Liver (tissue), 3 donors: ENCODE measurements at regions not wholly inside any gene's neighbourhood (a gene's known extent, or its start where the extent isn't known, plus 50 kb on each side); places are given as distances from the start of the nearest gene placed in this dataset.

Experiments
- EGR1 ChIP-seq, 2 donors: IDR thresholded peaks; 2 replicates each; pipeline ENCODE4 v1.6.1; 2016 to 2018; ENCODE audit warnings: antibody characterized with exemption in 2 of 2, low read depth in 2 of 2
- FOXA1 ChIP-seq: IDR thresholded peaks from 2 replicates; pipeline ENCODE4 v1.6.1; 2016; ENCODE audit warnings: antibody characterized with exemption
- GABPA ChIP-seq, 2 donors: IDR thresholded peaks in 1 of 2; conservative IDR thresholded peaks in 1 of 2; 2 replicates each; pipeline ENCODE4 v1.6.1; 2016; ENCODE audit warnings: antibody characterized with exemption in 2 of 2, mild to moderate bottlenecking in 1 of 2, moderate library complexity in 1 of 2
- JUND ChIP-seq, 2 donors: IDR thresholded peaks; 2 replicates each; pipeline ENCODE4 v1.6.1; 2016; ENCODE audit warnings: antibody characterized with exemption in 2 of 2
- NR2F2 ChIP-seq: IDR thresholded peaks from 2 replicates; pipeline ENCODE4 v1.6.1; 2016; ENCODE audit warnings: antibody characterized with exemption
- RAD21 ChIP-seq, 2 donors: IDR thresholded peaks; 2 replicates each; pipeline ENCODE4 v1.6.1; 2016; ENCODE audit warnings: antibody characterized with exemption in 2 of 2, mild to moderate bottlenecking in 2 of 2
- SP1 ChIP-seq: IDR thresholded peaks from 2 replicates; pipeline ENCODE4 v1.6.1; 2018; ENCODE audit warnings: antibody characterized with exemption, mild to moderate bottlenecking
- TAF1 ChIP-seq: conservative IDR thresholded peaks from 2 replicates; pipeline ENCODE4 v1.6.1; 2016; ENCODE audit warnings: antibody characterized with exemption, mild to moderate bottlenecking
- YY1 ChIP-seq: IDR thresholded peaks from 2 replicates; pipeline ENCODE4 v1.6.1; 2016; ENCODE audit warnings: antibody characterized with exemption, mild to moderate bottlenecking
- TF ChIP-seq, protein P1 (sequence below): IDR thresholded peaks from 2 replicates; pipeline ENCODE4 v1.6.1; 2016; ENCODE audit warnings: antibody characterized with exemption
- TF ChIP-seq, protein P2 (sequence below): IDR thresholded peaks from 2 replicates; pipeline ENCODE4 v1.6.1; 2016; ENCODE audit warnings: antibody characterized with exemption, mild to moderate bottlenecking
- TF ChIP-seq, protein P3 (sequence below): fragments of 150-350 bp; IDR thresholded peaks from 2 replicates; pipeline ENCODE4 v1.5.1; 2017; ENCODE audit warnings: improper control_type of control experiment, low read depth, low read length; ENCODE audit not compliant: missing input control
- TF ChIP-seq, protein P4 (sequence below): IDR thresholded peaks from 2 replicates; pipeline ENCODE4 v1.6.1; 2016; ENCODE audit warnings: antibody characterized with exemption
- TF ChIP-seq, protein P5 (sequence below): IDR thresholded peaks from 2 replicates; pipeline ENCODE4 v1.6.1; 2016; ENCODE audit warnings: antibody characterized with exemption
- donor health status: healthy.
- donor health status: healthy.

DNA sequence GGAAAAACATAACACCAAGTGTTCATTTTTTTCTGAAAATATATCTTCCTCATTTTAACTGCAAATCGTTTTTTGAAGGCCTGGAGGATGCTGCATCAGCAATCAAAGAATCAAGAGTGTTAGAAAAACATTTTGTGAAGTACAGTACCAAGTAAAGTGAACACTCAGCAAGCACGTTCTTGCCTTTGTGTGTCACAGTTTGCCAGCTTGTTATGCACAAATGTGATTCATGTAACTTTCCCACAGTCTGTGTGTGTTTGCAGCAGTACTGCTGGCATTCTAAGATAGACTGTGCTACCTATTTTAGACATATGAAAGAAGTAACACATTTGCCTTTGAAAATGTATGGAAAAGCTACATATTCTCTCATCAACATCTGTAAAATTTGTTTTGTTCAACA is 1617.7 kb downstream of the RPA4 start:
- no peak for TF ChIP-seq SP1
- TF ChIP-seq RAD21 (IDR thresholded peaks at IDR 0.05) = no peak
- TF ChIP-seq, protein P1, sequence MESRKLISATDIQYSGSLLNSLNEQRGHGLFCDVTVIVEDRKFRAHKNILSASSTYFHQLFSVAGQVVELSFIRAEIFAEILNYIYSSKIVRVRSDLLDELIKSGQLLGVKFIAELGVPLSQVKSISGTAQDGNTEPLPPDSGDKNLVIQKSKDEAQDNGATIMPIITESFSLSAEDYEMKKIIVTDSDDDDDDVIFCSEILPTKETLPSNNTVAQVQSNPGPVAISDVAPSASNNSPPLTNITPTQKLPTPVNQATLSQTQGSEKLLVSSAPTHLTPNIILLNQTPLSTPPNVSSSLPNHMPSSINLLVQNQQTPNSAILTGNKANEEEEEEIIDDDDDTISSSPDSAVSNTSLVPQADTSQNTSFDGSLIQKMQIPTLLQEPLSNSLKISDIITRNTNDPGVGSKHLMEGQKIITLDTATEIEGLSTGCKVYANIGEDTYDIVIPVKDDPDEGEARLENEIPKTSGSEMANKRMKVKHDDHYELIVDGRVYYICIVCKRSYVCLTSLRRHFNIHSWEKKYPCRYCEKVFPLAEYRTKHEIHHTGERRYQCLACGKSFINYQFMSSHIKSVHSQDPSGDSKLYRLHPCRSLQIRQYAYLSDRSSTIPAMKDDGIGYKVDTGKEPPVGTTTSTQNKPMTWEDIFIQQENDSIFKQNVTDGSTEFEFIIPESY = no peak
- TF ChIP-seq, protein P2, sequence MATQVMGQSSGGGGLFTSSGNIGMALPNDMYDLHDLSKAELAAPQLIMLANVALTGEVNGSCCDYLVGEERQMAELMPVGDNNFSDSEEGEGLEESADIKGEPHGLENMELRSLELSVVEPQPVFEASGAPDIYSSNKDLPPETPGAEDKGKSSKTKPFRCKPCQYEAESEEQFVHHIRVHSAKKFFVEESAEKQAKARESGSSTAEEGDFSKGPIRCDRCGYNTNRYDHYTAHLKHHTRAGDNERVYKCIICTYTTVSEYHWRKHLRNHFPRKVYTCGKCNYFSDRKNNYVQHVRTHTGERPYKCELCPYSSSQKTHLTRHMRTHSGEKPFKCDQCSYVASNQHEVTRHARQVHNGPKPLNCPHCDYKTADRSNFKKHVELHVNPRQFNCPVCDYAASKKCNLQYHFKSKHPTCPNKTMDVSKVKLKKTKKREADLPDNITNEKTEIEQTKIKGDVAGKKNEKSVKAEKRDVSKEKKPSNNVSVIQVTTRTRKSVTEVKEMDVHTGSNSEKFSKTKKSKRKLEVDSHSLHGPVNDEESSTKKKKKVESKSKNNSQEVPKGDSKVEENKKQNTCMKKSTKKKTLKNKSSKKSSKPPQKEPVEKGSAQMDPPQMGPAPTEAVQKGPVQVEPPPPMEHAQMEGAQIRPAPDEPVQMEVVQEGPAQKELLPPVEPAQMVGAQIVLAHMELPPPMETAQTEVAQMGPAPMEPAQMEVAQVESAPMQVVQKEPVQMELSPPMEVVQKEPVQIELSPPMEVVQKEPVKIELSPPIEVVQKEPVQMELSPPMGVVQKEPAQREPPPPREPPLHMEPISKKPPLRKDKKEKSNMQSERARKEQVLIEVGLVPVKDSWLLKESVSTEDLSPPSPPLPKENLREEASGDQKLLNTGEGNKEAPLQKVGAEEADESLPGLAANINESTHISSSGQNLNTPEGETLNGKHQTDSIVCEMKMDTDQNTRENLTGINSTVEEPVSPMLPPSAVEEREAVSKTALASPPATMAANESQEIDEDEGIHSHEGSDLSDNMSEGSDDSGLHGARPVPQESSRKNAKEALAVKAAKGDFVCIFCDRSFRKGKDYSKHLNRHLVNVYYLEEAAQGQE = no peak
- TF ChIP-seq, protein P3, sequence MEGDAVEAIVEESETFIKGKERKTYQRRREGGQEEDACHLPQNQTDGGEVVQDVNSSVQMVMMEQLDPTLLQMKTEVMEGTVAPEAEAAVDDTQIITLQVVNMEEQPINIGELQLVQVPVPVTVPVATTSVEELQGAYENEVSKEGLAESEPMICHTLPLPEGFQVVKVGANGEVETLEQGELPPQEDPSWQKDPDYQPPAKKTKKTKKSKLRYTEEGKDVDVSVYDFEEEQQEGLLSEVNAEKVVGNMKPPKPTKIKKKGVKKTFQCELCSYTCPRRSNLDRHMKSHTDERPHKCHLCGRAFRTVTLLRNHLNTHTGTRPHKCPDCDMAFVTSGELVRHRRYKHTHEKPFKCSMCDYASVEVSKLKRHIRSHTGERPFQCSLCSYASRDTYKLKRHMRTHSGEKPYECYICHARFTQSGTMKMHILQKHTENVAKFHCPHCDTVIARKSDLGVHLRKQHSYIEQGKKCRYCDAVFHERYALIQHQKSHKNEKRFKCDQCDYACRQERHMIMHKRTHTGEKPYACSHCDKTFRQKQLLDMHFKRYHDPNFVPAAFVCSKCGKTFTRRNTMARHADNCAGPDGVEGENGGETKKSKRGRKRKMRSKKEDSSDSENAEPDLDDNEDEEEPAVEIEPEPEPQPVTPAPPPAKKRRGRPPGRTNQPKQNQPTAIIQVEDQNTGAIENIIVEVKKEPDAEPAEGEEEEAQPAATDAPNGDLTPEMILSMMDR = no peak
- no peak for TF ChIP-seq FOXA1
- no peak for TF ChIP-seq TAF1
- TF ChIP-seq YY1 = no peak
- TF ChIP-seq, protein P4, sequence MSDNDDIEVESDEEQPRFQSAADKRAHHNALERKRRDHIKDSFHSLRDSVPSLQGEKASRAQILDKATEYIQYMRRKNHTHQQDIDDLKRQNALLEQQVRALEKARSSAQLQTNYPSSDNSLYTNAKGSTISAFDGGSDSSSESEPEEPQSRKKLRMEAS = no peak
- no peak for TF ChIP-seq JUND (IDR thresholded peaks at IDR 0.05)
- no peak for TF ChIP-seq EGR1 (IDR thresholded peaks at IDR 0.05; ENCODE audit: low read depth in 2 of 2)
- TF ChIP-seq, protein P5, sequence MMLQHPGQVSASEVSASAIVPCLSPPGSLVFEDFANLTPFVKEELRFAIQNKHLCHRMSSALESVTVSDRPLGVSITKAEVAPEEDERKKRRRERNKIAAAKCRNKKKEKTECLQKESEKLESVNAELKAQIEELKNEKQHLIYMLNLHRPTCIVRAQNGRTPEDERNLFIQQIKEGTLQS = no peak
- TF ChIP-seq GABPA (IDR thresholded peaks at IDR 0.05 in 1 of 2, conservative IDR thresholded peaks at IDR 0.05 in 1 of 2) = no peak
- no peak for TF ChIP-seq NR2F2
